ENCODE measurements at regions not wholly inside any gene's neighbourhood (a gene's known extent, or its start where the extent isn't known, plus 50 kb on each side); places are given as distances from the start of the nearest gene placed in this dataset.
A peak's percentile ranks its signal among the peaks of the same experiment; 100 is the strongest.

DNA sequence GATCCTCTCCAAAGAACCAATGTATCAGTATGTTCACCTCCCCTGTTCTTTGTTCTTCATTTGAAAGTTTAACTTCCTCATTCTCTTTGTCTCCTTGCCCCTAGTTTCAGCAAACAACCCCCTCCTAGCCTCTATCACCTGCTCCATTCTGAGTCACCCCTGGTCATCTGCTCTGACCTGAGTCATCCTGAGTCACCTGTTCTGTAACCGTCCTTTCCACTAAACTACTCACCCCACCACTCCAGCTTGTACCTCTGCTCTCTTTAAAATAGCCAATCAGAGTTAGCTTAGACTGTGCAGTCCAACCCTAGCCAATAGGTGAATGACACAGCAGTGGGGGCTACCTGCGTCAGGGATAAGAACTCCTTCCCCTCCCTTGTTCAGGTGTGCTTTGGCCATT, 249.8 kb upstream of the AADAT start:
- no peak for DNase-seq (ENCODE audit: low read depth in 1 of 2, low spot score in 1 of 2)

DNA sequence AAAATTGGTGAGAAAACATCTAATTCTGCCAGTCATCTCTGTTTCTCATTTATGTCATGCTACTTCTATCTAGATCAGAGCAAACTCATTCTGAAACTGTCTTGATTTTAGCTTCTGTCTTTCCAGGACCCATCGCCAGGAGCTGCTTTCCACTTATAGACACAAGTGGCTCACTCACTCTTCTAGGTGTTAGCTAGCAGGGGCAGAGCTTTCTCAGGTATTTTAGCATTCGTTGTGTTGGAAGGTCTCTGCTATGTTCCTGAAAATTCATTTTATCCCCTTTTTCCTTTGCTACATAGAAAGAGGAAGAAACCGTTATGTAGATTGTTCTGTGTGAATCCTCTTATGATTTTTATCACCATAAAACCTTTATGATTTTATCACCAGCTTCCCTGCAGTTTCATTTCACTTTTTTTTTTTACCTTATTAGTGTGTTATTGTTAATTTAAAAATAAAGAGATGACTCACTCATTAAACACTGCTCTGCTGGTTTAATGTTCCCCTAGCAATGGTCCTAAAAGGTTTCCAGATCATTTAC, 246.6 kb upstream of the AADAT start:
- DNase-seq (ENCODE audit: low read depth in 1 of 2, low spot score in 1 of 2) = no peak

DNA sequence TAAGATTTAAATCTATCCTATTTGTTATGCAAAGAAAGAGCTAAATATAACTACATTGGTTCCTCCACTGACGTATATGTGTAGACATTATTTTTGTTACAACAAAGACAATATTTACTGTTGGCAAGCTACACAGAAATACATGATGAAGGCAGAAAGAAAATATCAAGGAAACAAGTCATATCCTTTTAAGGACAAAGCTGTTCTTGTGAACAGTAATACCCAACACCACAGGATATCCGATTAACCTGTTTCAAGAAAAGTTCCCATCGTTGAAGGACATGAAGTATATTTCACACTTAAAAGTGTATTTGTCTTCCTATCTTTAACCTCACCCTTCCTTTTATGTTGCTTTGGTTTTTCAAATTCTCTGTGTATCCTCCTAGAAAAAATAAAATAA, 235.8 kb upstream of the AADAT start:
- DNase-seq (ENCODE audit: low read depth in 1 of 2, low spot score in 1 of 2) = no peak

DNA sequence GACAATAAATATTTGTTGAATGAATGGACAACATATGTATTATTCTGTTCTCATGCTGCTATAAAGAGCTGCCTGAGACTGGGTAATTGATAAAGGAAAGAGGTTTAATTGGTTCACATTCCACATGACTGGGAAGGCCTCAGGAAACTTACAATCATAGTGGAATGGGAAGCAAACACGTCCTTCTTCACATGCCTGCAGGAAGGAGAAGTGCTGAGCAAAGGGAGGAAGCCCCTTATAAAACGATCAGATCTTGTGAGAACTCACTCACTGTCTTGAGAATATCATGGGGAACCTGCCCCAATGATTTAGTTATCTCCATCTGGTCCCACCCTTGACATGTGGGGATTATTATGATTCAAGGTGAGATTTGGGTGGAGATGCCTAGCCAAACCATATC, 233.9 kb upstream of the AADAT start:
- DNase-seq (ENCODE audit: low read depth in 1 of 2, low spot score in 1 of 2) = no peak

DNA sequence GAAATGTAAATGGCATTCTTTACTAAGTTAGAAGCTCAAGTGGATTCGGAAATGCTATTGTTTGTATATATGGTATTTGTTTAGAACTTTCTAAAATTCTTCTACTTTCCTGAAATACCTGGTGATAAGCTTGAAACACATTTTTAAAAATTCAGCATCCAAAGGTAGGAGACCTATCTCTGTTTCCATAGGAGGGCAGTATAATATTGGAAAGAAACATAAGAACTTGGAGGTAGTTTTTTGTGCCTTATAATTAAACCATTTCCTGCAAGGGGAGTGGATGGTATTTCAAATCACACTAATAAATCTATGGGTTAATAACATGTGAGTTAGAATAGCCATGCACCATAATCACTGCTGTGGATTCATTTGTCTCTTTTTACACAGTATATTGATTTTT, 217.4 kb upstream of the AADAT start:
- no peak for DNase-seq (ENCODE audit: low read depth in 1 of 2, low spot score in 1 of 2)

DNA sequence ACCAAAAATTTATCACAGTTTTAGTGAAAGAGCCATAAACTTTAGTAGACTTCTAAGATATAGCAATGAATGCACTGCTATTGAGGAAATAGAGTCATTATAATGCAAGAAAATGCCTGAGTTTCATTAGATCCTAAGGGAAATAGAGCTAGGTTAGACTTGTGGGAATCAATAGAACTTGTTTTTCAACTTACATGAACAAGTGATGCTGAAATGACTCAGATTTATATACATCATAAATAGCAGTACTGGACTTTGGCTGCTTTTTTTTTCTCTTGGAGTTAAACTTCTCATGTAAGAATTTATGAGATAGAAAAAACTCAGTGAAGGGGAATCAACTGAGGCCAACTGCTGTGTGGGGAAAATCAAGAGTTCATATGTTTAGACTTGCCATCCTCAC, 216.5 kb upstream of the AADAT start:
- no peak for DNase-seq (ENCODE audit: low read depth in 1 of 2, low spot score in 1 of 2)

DNA sequence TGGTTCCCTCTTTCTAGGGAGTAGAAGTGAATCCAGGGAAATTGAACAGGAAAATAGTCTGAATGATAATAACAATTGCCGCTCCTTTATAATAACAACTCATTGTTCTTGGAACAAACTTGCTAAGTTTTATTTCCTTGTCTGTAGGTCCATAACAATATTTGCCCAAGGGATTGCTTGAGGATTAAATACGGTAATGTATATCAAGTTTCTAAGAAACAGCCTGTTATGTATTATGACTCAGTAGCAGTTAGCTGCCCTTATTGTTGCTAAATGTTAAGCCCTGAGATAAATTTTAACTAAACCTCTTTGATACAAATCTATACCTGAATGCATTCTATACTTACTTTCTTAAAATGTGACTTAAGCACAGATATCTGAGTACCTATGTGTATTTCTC, 215.9 kb upstream of the AADAT start:
- DNase-seq (ENCODE audit: low read depth in 1 of 2, low spot score in 1 of 2) = no peak

DNA sequence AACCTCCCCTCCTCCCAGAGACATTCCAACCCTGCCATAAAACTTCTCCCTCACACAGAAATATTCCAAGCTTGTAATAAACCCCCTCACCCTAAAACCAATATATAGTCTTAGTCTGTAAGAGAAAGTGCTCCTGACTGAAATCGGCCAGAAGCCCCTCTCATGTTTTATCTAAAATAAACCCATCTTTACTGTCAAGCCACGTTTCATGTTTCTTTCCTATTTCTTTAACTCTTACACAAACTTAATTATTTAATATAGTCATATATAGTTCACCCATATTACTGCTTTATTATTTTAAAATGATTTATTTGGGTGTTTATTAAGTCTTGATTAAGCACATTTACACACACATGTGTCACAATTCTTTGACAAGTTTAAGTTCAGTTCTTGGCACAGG, 191.3 kb upstream of the AADAT start:
- DNase-seq (ENCODE audit: low read depth in 1 of 2, low spot score in 1 of 2) = no peak

DNA sequence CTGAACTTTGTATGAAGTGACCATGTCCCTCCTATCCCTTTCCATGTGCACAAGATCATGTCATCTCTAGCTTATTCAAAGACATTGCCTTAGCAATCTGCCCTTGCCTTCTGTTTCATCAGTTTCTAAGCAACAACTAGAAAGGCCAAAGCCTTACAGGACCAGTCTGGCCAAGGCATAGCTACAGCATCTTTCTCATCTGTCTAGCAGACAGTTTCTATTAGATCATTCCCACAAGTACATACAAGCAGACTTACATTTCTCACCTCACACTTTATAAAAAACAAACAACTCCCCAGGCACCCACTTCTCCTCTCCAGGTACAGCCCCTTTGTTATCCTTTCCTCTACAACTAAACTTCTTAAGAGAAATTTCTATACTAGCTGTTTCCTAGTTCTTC, 188.7 kb upstream of the AADAT start:
- DNase-seq (ENCODE audit: low read depth in 1 of 2, low spot score in 1 of 2) = no peak

DNA sequence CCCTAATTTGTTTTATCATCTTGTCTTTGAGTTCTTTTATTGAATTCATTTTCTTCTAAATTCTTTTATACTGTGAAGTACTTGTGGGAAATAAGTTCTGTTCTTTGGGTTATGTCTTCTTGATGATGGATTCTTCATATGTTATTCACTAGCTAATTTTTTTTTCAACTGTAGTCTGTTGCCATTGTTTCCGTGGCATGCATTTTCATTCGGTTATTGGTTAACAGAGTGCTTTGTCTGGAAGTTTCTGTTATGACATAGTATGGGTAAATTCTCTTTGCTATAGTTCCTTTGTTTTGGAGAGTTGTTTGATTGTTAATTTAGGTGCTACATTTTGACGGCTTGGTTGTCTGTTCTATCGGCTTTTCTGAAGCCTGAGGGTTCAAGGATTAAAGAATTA, 184.9 kb upstream of the AADAT start:
- no peak for DNase-seq (ENCODE audit: low read depth in 1 of 2, low spot score in 1 of 2)

DNA sequence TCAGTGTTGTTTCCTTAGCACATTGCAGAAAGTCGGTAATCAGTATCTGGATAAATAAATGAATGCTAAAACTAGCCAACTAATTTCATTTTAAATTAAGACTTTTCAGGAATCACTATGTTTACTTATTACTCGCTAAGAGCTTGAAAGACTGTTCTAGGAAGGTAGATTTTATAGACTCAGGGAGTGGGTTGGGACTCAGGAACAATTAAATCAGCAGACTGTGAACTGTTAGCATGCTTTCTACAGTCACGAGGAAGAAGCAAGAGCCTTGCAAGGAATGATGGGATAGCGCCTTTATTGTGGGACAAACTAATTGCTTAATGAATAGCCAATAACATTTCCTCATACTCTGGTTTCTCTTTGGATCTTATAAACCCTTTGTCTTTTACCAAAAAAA, 183.2 kb upstream of the AADAT start:
- DNase-seq (ENCODE audit: low read depth in 1 of 2, low spot score in 1 of 2) = no peak

DNA sequence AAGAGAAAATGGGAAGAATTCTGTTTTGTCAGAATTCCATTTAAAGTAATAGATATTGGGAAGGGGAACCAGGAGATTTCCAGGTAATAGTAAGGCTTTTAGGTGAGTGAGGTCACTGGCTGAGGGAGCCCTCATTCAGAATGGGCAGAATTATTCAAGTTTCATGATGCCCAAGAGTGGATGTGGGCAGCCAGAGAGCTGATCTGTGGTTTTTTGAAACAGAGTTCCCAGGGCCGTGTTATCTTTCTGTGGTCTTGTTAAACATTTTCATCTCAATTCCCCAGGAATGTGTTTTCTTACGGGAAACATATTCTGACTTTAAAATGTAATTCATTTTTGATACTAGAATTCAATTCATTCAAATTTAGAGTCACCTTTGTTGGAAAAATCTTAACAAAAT, 182.0 kb upstream of the AADAT start:
- DNase-seq (ENCODE audit: low read depth in 1 of 2, low spot score in 1 of 2) = no peak

DNA sequence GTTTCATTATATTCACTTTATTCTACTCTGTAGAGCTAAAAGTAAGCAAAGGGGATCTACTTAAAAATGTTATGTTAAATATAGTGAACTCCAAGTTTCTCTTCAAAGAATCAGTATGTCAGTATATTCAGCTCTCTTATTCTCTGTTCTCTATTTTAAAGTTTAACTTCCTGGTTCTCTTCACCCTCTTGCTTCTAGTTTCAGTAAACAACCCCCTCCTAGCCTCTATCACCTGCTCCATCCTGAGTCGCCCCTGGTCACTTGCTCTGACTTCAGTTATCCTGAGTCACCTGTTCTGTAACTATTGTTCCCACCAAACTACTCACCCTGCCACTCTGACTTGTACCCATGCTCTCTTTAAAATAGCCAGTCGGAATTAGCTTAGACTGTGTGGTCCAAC, 180.9 kb upstream of the AADAT start:
- no peak for DNase-seq (ENCODE audit: low read depth in 1 of 2, low spot score in 1 of 2)

DNA sequence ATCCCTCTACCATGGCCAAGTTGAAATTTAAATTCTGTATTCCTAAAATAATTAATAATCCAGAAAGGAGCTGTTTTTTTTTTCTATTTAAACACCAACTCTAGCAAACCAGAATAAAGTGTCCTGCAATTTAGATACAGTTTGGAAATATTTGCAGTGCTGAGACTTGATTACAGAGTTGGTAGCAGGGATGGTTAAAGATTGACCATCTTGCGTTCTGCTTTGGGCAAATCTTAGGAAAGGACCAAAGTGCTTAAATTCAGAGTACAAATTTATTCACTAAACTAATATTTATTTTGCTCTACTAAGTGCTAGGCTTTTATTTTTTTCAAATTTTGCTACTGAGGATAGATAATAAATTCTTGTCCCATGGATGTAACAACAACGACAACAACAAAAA, 180.2 kb upstream of the AADAT start:
- no peak for DNase-seq (ENCODE audit: low read depth in 1 of 2, low spot score in 1 of 2)

DNA sequence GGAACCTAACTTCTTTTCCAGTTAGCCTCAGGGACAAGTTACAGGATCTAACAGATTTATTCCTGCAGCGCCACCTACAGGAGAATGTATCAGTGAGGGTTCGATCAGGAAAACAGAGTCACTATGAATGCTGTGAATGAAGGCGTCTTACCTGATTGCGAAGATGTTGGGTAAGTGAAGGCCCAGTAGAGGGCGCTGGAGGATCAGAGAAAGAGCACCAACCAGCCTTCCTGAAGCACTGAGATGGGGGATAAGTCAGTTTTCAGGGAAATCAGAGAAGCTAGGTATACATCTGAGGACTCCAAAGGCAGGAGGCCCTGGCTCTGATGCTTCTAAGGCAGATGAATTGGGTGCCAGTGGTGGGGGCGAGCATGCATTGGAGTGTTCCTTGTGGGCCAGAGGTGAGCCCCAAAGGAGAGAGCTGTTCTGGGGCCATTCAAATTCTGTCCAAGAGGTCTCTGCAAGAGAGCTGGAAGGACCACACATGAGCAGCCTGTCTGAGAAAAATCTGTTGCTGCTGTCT, 169.9 kb upstream of the AADAT start:
- peak in 1 of 2 donors; percentile 1 for DNase-seq (ENCODE audit: low read depth in 1 of 2, low spot score in 1 of 2)

DNA sequence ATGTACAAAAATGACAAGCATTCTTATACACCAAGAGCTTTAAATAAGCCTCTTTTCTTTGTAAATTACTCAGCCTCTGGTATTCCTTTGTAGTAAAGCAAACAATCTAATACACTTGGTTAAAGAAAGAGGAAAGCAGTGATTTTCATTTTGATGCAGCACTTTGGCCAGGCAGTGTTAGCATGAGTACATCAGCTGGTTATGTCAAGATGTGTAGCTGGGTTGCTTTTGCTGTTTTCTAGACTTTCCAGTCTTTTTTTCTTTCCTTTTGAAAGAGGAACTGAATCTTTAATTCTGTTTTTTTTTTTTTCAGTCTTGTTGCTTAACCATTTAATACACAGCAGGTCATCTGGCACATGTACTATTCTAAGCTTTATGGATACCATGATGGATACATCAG, 167.1 kb upstream of the AADAT start:
- DNase-seq (ENCODE audit: low read depth in 1 of 2, low spot score in 1 of 2) = no peak

DNA sequence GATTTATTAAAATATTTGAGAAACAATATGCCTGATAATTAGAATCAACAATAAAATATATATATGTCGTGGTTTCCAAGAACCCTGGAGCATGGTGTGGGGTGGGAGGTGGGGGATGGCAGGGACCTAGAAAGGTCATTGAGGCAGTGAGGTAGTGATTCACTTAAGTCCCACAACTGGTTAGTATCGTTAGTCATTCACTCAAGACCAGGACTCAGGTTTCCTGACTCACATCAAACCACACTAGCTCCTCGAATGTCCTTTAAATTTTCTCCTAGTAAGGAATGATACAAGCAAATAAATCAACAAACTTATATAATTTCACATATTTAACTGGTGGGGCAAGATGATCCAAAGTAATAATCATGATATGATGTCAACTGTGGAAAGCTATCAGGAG, 158.8 kb upstream of the AADAT start:
- no peak for DNase-seq (ENCODE audit: low read depth in 1 of 2, low spot score in 1 of 2)

DNA sequence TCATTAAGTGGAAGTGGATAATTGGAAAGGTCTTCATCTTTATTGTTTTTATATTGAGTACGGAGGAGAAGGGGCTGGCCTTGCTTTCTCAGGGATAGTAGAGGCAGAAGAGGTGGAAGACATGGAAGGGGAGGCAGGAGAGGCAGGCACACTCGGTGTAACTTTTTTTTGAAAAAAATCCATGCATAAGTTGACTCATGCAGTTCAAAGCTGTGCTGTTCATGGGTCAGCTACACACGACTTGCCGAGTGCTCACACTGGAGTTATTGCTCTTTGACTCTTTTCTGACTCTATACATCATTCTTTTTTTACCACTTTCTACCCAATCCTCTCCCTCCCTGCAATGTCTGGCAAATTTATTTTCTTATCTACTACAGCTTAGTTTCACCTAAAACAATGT, 158.3 kb upstream of the AADAT start:
- no peak for DNase-seq (ENCODE audit: low read depth in 1 of 2, low spot score in 1 of 2)

DNA sequence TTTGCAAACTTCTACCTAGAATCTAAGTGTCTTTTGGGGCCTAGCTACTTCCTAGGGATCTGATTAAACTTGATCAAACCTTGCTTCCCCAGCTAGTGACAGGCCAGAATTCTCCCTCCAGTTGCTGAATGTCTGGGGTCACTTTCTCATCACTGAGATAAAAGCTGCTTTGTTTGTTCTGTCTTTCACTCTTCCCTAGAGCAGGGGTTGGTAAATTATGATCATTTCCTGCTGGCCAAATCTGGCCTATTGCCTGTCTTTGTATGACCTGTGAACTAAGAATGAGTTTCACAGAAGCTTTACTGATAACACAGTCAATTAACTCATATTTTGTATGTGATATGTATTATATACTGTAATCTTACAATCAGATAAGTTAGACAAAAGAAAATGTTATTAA, 157.8 kb upstream of the AADAT start:
- no peak for DNase-seq (ENCODE audit: low read depth in 1 of 2, low spot score in 1 of 2)

DNA sequence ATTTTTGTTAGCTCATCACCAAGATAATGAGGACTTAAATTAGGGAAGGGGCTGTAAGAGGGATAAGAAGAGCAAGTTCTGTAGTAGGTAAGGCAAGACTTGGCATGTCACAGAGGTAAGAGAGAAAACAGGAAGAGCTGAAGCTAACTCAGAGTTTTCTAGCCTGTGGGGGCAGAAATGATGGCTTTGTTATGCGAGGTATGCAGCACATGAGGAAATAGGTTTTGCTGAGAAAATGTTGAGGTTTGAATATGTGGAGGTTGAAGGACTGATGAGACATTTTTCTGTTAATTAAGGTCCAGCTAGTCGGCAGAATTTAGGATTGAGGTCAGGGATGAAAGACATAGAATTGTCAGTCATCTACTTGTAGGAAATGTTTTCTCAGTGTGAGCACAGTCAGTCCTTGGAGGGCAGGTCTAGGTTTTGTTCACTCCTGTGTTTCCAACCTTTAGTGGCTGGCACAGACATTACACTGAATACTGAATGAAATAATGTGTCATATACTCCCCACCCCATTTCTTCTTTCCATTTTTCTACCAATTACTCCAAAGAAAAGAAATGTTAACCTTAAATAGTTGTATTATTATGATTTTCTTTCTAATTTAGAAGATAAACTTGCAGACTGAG, 154.0 kb upstream of the AADAT start:
- no peak for DNase-seq (ENCODE audit: low read depth in 1 of 2, low spot score in 1 of 2)

DNA sequence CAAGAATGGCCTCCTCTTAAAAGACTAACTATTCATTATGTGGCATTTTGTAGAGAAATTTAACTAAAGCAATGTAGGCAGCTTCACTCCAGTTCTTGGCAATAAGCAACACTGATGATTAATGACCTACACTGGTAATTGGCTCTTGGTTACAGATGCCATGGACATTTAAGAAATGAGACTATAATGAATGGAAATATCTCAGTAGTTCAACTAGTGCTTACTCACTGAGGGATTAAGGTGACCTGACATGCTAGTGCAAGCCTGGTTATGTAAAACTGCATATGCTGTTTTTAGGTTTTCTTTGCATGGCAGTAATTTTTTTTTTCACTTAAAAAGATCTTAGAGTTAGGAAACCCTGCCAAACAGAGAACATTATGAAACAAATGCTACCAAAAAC, 152.7 kb upstream of the AADAT start:
- no peak for DNase-seq (ENCODE audit: low read depth in 1 of 2, low spot score in 1 of 2)

DNA sequence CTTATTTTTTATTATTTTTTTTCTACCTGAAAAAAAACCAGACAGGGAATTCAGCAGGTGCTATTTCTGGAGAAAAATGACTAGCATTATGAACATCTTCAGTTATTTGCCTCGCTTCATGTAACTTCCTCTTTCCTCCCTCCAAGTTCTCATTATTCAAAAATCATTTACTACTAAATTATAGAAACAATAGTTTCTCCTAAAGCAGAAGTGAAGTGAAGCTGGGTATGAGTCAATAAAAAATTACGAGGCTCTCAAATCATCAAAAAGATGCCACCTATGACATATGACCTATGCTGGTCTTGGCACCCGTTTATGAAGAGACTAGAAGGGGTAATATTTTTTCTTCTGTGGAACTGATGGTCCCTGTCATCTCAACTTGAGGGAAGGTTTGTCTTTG, 145.0 kb upstream of the AADAT start:
- no peak for DNase-seq (ENCODE audit: low read depth in 1 of 2, low spot score in 1 of 2)

DNA sequence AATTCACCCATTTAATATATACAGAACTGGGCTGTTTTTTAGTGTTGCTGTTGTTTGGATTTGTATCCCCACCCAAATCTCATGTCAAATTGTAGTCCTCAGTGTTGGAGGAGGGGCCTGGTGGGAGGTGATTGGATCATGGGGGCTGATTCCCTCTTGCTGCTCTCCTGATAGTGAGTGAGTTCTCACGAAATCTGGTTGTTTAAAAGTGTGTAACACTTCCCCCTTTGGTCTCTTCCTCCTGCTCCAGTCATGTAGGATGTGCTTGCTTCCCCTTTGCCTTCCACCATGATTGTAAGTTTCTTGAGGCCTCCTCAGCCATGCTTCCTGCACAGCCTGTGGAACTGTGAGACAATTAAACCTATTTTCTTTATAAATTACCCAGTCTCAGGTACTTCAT, 141.6 kb upstream of the AADAT start:
- DNase-seq (ENCODE audit: low read depth in 1 of 2, low spot score in 1 of 2) = no peak
